NCI-H1694 (cell line): ENCODE measurements at regions not wholly inside any gene's neighbourhood (a gene's known extent, or its start where the extent isn't known, plus 50 kb on each side); places are given as distances from the start of the nearest gene placed in this dataset.

ENCODE experiments used
- DNase-seq: peaks from one replicate; lab custom pipeline; 2025; lab: John Stamatoyannopoulos, UW

DNA sequence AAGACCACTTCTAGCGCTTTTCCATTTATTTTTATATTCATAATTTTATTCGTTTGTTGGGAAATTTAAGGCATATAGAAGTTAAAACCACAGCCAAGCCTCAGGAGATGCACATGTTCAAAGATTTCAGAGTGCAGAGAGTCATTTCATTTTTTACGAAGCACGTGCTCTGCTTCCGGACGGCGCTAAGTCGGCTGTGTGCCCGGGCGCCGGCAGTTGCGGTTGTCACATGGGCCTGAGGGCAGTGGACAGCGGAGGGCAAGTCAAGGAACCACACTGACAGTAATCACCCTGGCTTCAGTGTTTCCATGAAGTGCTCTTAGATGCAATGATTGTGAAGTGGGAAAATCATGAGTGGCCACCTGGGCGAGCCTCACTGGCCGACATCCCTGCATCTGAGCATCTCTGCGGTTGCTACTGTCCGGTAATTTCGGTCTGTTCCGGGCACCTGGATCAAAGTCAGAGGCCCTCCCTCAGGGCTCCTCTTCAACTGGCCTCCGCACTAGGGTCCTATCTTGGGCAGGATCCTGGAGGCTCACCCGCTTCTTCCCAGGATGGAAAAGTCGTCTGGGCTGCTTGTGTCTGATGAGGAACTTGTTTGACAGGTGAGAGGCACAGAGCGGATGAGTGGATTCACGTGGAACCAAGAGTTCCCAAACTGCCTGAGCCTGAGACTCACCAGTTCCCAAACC lies 90.8 kb downstream of the DACT2 start:
- no peak for DNase-seq

- DNase-seq, result no peak
Measured at GRCh38 chr6:168227840-168228239, 91.7 kb downstream of the DACT2 start.

DNA sequence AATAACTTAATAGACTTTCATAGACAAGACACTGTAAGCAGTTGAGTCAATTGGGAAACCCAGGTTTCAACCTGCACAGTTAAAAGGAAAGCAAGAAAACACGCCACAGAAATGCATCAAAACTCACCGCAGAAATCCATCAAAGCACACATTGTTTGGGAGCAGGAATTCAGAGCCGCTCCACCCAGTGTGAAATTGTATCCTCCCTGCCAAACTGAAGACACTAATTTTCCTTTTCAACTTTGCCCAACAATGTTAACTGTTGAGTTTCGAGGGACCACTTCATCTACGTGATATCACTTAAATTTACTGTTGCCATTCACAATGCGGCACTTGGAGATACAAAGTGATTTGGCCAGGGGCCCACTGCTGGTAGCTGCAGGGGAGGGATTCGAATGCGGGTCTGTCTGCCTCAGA lies 92.7 kb downstream of the DACT2 start:
- no peak for DNase-seq

GRCh38 chr6:168226061-168226752 lies 93.4 kb downstream of the DACT2 start:
- no peak for DNase-seq

GRCh38 chr6:168225471-168225911 lies 94.1 kb downstream of the DACT2 start:
- no peak for DNase-seq

DNA sequence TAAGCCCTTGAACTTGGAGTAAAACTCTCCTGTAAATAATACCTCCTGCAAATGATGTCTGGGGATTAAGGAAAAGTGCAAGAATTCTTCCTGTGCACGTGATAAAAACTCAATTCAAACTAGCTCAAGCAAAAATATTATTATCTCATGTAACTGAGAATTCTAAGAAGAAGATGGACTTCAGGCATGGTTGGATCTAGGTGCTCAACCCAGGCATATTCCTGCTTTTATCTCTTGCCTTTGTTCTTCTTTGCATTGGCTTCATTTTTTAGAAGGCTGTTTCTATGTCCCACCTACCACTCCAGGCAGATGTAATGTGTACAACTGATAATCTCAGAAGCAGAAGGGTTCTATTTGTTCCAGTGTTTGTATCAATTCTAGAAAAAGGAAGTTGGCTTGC lies 95.8 kb downstream of the DACT2 start:
- no peak for DNase-seq

DNA sequence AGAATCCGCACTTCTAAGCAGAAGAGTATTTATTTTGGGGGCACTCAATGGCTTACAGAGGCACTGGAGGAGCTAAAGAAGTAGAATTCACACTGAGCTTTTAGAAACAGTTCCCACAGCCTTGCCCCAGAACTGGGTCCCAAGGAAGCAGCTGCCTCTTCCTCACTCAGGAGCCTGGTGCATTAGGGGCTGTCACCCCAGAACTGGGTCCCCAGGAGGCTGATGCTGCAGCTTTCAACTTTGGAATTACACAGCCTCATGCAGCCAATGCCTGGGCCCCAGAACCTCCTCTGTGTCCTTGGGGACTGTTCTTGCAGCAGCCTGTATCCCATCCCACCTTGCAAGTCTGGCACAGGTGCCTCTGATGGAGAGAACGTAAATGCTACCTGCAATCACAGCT lies 96.4 kb downstream of the DACT2 start:
- no peak for DNase-seq

GRCh38 chr6:168222115-168223043 lies 97.2 kb downstream of the DACT2 start:
- DNase-seq, result no peak

GRCh38 chr6:168221497-168222079 lies 98.0 kb downstream of the DACT2 start:
- DNase-seq, result no peak

GRCh38 chr6:168221000-168221399 lies 98.6 kb downstream of the DACT2 start:
- DNase-seq, result no peak

DNA sequence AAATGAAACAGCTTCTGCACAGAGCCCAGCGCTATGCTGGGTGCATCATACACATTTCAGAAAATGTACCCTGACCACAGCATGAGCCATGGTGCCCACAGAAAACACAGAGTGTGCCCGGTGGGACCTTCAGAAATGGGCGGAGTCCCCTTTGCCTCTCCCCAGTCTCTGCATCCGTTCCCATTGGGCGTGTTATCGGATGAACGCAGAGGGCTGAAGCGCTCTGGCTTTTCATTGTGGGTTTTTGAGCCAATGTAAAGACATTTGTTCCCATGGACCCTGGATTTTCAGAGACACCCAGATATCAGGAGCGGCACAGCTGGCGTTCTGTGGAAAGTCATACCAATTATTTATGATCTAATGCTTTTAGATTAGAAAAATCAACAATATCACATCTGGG lies 99.8 kb downstream of the DACT2 start:
- no peak for DNase-seq

- no peak for DNase-seq
Measured at GRCh38 chr6:168218785-168219566, 100.6 kb downstream of the DACT2 start.

GRCh38 chr6:168217880-168218537 lies 101.6 kb downstream of the DACT2 start:
- no peak for DNase-seq

GRCh38 chr6:168217216-168217879 lies 102.2 kb downstream of the DACT2 start:
- no peak for DNase-seq

GRCh38 chr6:168216751-168217191 lies 102.8 kb downstream of the DACT2 start:
- DNase-seq, result no peak

DNA sequence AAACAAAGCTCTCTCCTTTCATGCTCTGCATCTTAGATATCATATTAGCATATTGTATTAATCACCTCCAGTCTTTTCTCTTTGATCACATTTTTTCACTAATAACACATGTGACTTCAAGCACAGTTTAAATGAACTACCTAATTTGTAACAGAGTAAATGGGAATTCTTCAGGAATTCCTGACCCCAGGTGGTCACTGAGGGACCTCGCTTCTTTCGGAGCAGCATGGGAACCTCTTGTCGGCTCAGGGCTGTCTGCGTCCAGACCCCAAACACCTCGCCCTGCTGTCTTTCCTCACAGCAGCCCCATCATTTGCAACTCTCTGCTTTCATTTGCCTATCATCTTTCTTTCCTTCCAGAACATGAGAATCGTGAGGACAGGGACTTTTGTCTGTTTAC lies 103.5 kb downstream of the DACT2 start:
- no peak for DNase-seq

DNA sequence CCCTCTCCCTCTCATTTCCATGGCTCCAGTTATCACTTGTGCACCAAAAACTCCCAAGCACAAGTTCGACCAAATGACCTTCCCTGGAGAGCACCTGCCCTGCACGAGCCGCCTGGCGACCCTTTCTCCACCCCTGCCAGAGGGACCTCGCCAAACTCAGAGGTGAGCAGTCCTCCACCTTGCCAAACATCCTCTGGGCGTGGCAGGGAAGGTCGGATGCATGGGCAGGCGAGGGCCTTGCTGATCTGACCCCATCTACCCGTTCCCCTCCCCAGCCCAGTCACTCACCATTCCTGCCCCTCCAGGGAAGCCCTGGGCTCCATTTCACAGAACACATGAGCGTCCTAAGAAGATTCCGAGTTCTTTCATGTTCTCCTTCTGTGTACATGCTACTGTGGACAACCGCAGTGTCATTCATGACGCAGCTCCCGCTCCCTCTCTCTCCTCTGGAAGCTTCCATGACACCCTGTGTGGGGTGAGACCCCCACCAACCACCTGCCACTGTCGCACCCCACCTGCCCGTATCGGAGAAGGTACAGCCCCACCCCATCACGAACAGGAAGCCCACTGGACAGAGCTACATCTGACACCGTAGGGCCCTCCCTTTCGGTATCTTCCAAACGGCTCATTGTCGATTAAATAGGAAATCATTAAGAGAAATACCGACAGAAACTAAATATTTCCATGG lies 104.3 kb downstream of the DACT2 start:
- DNase-seq, result no peak

DNA sequence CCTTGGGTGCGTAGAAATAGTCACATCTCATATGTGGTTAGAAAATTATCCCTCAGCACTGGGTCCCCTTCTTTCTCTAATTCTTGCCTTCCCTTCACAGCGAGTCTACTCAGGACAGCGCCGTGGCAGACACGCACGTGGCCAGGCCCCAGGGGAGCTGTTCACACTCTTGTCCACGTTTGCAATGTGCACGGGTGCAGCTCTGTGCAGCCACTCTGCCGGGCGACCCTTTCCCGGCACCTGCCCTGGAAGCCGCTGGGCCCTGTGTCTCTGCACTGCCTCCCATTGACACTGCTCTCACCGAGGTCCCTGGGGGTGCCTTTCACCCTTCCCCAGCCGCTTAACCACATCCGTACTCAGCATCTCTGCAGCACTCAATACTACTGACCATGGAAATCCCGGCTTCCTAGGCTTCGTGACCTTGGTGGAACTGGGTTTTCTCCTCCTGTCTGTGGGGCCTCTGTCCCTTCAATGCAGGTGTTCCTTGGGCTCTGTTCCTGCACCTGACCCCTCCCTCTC lies 104.9 kb downstream of the DACT2 start:
- no peak for DNase-seq

GRCh38 chr6:168213121-168213524 lies 106.5 kb downstream of the DACT2 start:
- no peak for DNase-seq
